Coronary artery (tissue), 2 donors: ENCODE measurements at regions not wholly inside any gene's neighbourhood (a gene's known extent, or its start where the extent isn't known, plus 50 kb on each side); places are given as distances from the start of the nearest gene placed in this dataset.

Experiments
- DNase-seq: peaks from one replicate; pipeline ENCODE4 v3.0.0-alpha.2; 2017; ENCODE audit warnings: low spot score
- H3K27ac ChIP-seq, 2 donors: fragments of 200-600 bp; sonication (generic); one replicate each; pipeline ENCODE4 v1.5.1; 2016 to 2019
- H3K4me3 ChIP-seq: fragments of 200-600 bp; sonication (generic); 2 replicates; pipeline ENCODE4 v1.5.1; 2016; ENCODE audit warnings: mild to moderate bottlenecking, moderate library complexity
- TF ChIP-seq, protein P1 (sequence below): fragments of 200-600 bp; sonication (generic); IDR thresholded peaks from one replicate; pipeline ENCODE4 v1.5.1; 2019; ENCODE audit warnings: antibody characterized with exemption

DNA sequence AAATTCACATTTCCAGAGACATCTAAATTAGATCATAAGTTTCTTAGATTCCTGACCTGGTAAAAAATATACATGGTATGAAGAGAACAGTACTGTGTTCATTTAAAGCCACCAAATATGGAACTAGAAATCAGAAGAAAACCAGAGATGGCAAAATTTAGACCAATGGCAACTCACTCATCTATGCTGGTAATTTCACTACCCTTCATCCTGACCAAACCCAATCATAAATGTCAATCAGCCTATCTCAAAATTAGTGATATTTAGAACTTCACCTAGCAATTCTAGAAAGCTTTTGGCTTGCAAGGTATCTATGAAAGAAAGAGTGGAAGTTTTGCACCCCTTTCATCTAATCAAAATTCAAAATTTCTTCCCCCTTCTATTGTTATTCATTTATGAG is 107.7 kb downstream of the NIBAN1 start:
- Histone ChIP-seq H3K27ac (peak overlapping the region; percentile 41 to 67), H3K4me3 (no peak overlapping the region)
- no peak for DNase-seq
- TF ChIP-seq, protein P1, sequence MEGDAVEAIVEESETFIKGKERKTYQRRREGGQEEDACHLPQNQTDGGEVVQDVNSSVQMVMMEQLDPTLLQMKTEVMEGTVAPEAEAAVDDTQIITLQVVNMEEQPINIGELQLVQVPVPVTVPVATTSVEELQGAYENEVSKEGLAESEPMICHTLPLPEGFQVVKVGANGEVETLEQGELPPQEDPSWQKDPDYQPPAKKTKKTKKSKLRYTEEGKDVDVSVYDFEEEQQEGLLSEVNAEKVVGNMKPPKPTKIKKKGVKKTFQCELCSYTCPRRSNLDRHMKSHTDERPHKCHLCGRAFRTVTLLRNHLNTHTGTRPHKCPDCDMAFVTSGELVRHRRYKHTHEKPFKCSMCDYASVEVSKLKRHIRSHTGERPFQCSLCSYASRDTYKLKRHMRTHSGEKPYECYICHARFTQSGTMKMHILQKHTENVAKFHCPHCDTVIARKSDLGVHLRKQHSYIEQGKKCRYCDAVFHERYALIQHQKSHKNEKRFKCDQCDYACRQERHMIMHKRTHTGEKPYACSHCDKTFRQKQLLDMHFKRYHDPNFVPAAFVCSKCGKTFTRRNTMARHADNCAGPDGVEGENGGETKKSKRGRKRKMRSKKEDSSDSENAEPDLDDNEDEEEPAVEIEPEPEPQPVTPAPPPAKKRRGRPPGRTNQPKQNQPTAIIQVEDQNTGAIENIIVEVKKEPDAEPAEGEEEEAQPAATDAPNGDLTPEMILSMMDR = no peak

DNA sequence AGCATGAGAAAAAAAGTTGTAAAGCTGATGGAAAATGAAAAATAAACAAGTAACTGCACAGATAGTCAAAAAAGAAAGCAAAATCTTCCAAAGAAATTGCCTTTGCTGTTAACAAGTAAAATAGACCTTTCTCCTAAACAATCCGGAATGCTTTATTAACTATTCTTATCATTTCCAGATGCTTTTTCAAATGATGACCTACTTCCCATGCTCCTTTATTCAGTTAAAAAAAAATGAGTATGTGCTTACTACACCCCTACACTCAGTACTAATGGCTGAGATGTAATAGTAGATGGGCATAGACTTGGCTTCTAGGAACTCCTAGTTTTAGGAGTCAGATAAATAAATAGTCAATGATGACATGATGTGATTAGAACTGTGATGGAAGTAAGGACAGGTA is 108.5 kb downstream of the NIBAN1 start:
- H3K27ac ChIP-seq = peak overlapping the region in 1 of 2 donors; percentile 25
- TF ChIP-seq, protein P1 = no peak
- no peak overlapping the region for H3K4me3 ChIP-seq
- DNase-seq = no peak

DNA sequence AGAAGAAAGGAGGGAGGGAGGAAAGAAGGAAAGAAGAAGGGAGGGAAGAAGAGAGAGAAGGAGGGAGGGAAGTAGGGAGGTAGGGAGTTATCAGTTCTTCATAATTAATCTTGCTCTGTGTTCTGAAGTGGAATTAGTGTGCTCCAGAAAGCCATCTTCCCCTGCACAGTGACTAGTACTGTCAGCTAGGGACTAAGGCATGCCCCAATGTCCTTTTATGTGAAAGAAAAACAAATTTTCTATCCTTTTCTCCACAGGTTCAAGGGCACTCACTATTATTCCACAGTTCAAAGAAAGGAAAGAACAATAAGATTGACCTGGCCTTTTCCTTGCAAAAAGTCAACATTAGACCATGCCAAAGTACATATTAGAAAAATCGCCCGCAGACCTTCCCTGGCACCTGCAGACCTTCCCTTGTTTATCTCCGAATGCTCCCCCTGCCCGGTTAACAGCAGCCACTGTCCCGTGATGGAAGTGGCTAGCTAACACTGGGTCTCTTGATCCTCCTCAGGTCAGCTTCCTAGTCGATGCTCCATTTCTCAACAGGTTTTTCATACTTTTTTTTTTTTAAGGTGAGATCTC is 107.2 kb upstream of the EDEM3 start:
- no peak for DNase-seq
- TF ChIP-seq, protein P1 = no peak
- no peak overlapping the region for H3K27ac ChIP-seq
- H3K4me3 ChIP-seq = no peak overlapping the region

DNA sequence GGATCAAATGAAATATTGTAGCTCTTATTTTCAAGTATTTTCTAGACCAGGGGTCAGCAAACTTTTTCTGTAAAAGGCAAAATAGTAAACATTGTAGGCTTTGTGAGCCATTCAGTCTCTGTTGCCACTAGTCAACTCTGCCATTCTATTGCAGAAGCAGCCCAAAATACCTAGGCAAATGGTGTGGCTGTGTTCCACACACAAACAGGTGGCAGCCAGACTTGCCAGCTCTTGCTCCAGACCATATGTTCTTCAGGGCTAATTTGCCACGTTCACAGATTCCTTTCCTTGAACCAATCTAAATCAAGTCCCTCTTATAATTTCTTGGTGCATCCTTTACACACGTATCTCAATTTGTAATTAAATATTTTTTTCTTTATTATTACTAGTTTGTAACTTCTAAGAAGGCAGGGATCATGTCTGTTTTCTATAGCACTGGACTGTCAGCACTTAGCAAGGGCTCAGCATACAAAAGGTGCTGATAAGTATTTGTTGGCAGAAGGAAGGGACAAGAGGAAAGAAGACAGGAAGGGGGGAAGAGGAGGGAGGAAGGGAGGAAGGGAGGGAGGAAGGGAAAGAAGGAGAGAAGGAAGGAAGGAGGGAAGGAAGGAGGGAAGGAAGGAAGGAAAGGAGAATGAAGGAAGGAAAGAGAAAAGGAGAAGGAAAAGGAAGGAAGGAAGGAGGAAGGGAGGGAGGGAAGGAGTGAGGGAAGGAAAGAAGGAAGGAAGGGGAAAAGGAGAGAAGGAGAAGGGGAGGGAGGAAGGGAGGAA is 106.5 kb upstream of the EDEM3 start:
- DNase-seq = no peak
- no peak overlapping the region for H3K4me3 ChIP-seq
- TF ChIP-seq, protein P1 = no peak
- H3K27ac ChIP-seq = no peak overlapping the region

DNA sequence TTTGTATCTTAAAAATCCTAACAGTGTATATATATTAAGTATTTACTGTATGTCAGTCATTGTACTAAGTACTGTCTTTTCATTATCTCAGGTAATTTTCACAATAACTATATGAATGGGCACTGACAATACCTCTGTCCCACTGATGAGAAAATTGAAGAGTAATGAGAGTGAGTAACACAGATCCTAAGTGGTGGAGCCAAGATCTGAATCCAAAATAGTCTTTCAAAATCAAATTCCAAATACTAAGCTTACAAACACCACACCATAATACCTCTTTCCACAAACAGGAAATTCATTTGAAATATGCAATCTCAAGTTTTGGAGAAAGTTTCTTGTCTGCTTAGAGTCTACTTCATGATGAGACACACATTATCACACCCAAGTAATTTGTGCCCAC is 105.9 kb upstream of the EDEM3 start:
- Histone ChIP-seq H3K27ac (no peak overlapping the region), H3K4me3 (no peak overlapping the region)
- TF ChIP-seq, protein P1 = no peak
- no peak for DNase-seq

DNA sequence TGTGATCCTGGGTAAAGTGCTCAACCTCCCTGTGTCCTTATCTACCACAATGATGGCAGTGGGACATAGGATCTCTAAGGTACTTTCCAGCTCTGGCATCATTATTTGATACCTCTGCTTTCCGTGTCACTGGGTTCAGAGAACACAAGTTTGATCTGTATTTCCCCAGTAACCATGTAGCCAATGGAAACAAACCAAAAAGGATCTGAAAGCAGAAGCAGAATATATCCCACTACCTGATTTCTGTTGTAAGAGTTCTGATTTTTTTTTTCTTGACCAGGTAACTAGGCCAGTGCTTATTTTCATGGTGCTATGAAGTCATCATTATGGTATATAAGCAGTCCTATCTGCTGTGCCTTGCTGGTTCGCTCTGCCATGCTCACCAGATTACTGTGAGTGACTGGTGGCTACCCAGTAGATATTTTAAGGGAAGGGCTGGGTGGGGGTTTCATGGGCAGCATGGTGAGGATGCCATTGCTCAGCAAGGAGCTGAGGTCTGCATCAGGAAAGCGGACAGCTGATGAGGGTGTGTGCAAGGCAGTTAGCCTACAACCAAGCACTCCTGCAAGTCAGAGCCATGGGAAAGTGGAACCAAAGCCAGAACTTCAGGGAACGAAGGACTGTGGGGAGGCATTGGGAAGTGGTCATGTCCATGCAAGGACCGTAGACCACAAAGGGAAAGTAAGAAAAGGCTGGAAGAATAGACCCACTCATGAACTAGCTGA is 104.9 kb upstream of the EDEM3 start:
- no peak for DNase-seq
- TF ChIP-seq, protein P1 = no peak
- H3K4me3 ChIP-seq = no peak overlapping the region
- H3K27ac ChIP-seq = no peak overlapping the region
